ENCODE measurements at regions not wholly inside any gene's neighbourhood (a gene's known extent, or its start where the extent isn't known, plus 50 kb on each side); places are given as distances from the start of the nearest gene placed in this dataset.

GRCh38 chr15:94671858-94672532 is 440.6 kb downstream of the MCTP2 start (continued):
- TF ChIP-seq E2F5 (CRISPR knock-in tag; IDR thresholded peaks at IDR 0.05) (no peak), JAZF1 (CRISPR knock-in tag; IDR thresholded peaks at IDR 0.05) (no peak)

GRCh38 chr15:94673801-94674200 is 442.4 kb downstream of the MCTP2 start:
- Mint-ChIP-seq H3K9me3 (no peaks in the 10 kb centered on the region), H3K4me3 (no peak overlapping the region), H3K27ac (no peak overlapping the region), H3K36me3 (no peaks in the 10 kb centered on the region), H3K4me1 (peaks cover 27% of the 10 kb centered on the region), H3K27me3 (ENCODE audit: low read depth) (no peaks in the 10 kb centered on the region)
- ATAC-seq (no peak), DNase-seq (ENCODE audit: low spot score) (no peak)
- ChIA-PET POLR2A (no interaction called here), CTCF (no interaction called here)
- no peak for TF ChIP-seq ZNF423 (CRISPR knock-in tag; IDR thresholded peaks at IDR 0.05)
- TF ChIP-seq ERG (CRISPR knock-in tag; IDR thresholded peaks at IDR 0.05) = no peak
- no peak for TF ChIP-seq TCF7 (CRISPR knock-in tag; IDR thresholded peaks at IDR 0.05; ENCODE audit: low read depth)
- no peak for TF ChIP-seq ZNF532 (CRISPR knock-in tag; IDR thresholded peaks at IDR 0.05; ENCODE audit: borderline replicate concordance)

GRCh38 chr15:94674296-94674695 is 442.9 kb downstream of the MCTP2 start:
- H3K27me3 Mint-ChIP-seq (ENCODE audit: low read depth) = no peaks in the 10 kb centered on the region
- no peak overlapping the region for H3K4me3 Mint-ChIP-seq
- CTCF ChIA-PET = no interaction called here
- no peak for DNase-seq (ENCODE audit: low spot score)
- no peaks in the 10 kb centered on the region for H3K36me3 Mint-ChIP-seq
- peaks cover 27% of the 10 kb centered on the region for H3K4me1 Mint-ChIP-seq
- H3K9me3 Mint-ChIP-seq = no peaks in the 10 kb centered on the region
- no peak for ATAC-seq
- POLR2A ChIA-PET = no interaction called here
- H3K27ac Mint-ChIP-seq = no peak overlapping the region
- TF ChIP-seq TP53 (CRISPR knock-in tag; IDR thresholded peaks at IDR 0.05) (no peak), ZNF416 (CRISPR knock-in tag; IDR thresholded peaks at IDR 0.05) (no peak), ZSCAN18 (CRISPR knock-in tag; IDR thresholded peaks at IDR 0.05) (no peak), CBFB (CRISPR knock-in tag; IDR thresholded peaks at IDR 0.05; ENCODE audit: low read depth) (no peak), CREM (CRISPR knock-in tag; IDR thresholded peaks at IDR 0.05) (no peak), PREB (CRISPR knock-in tag; IDR thresholded peaks at IDR 0.05; ENCODE audit: borderline replicate concordance) (no peak), SP1 (CRISPR knock-in tag; conservative IDR thresholded peaks at IDR 0.05) (no peak), USF2 (CRISPR knock-in tag; IDR thresholded peaks at IDR 0.05) (no peak), NFATC4 (CRISPR knock-in tag; IDR thresholded peaks at IDR 0.05) (no peak), ARID4B (CRISPR knock-in tag; IDR thresholded peaks at IDR 0.05; ENCODE audit: borderline replicate concordance) (no peak), RELA (CRISPR knock-in tag; IDR thresholded peaks at IDR 0.05; ENCODE audit: borderline replicate concordance) (no peak), ZMAT4 (CRISPR knock-in tag; IDR thresholded peaks at IDR 0.05) (no peak)
